ENCODE measurements at regions not wholly inside any gene's neighbourhood (a gene's known extent, or its start where the extent isn't known, plus 50 kb on each side); places are given as distances from the start of the nearest gene placed in this dataset.

GRCh38 chr4:33616121-33616520, 2628.2 kb downstream of the ARAP2 start:
- Histone ChIP-seq H3K27ac (no peak overlapping the region), H3K4me3 (no peak overlapping the region), H3K36me3 (no peaks in the 10 kb centered on the region), H3K27me3 (no peaks in the 10 kb centered on the region), H3K9me3 (no peaks in the 10 kb centered on the region), H3K4me1 (no peaks in the 10 kb centered on the region)
- DNase-seq: no peak
- TF ChIP-seq, protein P1, sequence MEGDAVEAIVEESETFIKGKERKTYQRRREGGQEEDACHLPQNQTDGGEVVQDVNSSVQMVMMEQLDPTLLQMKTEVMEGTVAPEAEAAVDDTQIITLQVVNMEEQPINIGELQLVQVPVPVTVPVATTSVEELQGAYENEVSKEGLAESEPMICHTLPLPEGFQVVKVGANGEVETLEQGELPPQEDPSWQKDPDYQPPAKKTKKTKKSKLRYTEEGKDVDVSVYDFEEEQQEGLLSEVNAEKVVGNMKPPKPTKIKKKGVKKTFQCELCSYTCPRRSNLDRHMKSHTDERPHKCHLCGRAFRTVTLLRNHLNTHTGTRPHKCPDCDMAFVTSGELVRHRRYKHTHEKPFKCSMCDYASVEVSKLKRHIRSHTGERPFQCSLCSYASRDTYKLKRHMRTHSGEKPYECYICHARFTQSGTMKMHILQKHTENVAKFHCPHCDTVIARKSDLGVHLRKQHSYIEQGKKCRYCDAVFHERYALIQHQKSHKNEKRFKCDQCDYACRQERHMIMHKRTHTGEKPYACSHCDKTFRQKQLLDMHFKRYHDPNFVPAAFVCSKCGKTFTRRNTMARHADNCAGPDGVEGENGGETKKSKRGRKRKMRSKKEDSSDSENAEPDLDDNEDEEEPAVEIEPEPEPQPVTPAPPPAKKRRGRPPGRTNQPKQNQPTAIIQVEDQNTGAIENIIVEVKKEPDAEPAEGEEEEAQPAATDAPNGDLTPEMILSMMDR (IDR thresholded peaks at IDR 0.05): no peak
- intact Hi-C loops (cut with DNase I): no loop called here
- ATAC-seq: no peak

GRCh38 chr4:33625748-33626147, 2618.6 kb downstream of the ARAP2 start:
- H3K36me3 ChIP-seq: no peaks in the 10 kb centered on the region
- H3K27me3 ChIP-seq: no peaks in the 10 kb centered on the region
- H3K4me3 ChIP-seq: no peak overlapping the region
- DNase-seq (no peak), ATAC-seq (no peak)
- no peaks in the 10 kb centered on the region for H3K4me1 ChIP-seq
- TF ChIP-seq, protein P1 (IDR thresholded peaks at IDR 0.05): no peak
- intact Hi-C loops (cut with DNase I): no loop called here
- H3K9me3 ChIP-seq: no peaks in the 10 kb centered on the region
- no peak overlapping the region for H3K27ac ChIP-seq

GRCh38 chr4:33626221-33626620, 2618.1 kb downstream of the ARAP2 start:
- H3K36me3 ChIP-seq: no peaks in the 10 kb centered on the region
- H3K4me3 ChIP-seq: no peak overlapping the region
- TF ChIP-seq, protein P1 (IDR thresholded peaks at IDR 0.05): no peak
- H3K27ac ChIP-seq: no peak overlapping the region
- DNase-seq: no peak
- ATAC-seq: no peak
- H3K9me3 ChIP-seq: no peaks in the 10 kb centered on the region
- intact Hi-C loops (cut with DNase I): no loop called here
- H3K4me1 ChIP-seq: no peaks in the 10 kb centered on the region
- no peaks in the 10 kb centered on the region for H3K27me3 ChIP-seq

- TF ChIP-seq, protein P1 (IDR thresholded peaks at IDR 0.05): no peak
- DNase-seq: no peak
- intact Hi-C loops (cut with DNase I): no loop called here
- Histone ChIP-seq H3K36me3 (no peaks in the 10 kb centered on the region), H3K4me3 (no peak overlapping the region), H3K27ac (no peak overlapping the region), H3K9me3 (no peaks in the 10 kb centered on the region), H3K27me3 (no peaks in the 10 kb centered on the region), H3K4me1 (no peaks in the 10 kb centered on the region)
- no peak for ATAC-seq
Observed at GRCh38 chr4:33628296-33628695, 2616.0 kb downstream of the ARAP2 start.

- no peak overlapping the region for H3K4me3 ChIP-seq
- no peaks in the 10 kb centered on the region for H3K27me3 ChIP-seq
- no peaks in the 10 kb centered on the region for H3K9me3 ChIP-seq
- TF ChIP-seq, protein P1 (IDR thresholded peaks at IDR 0.05): peak; percentile 32
- no peaks in the 10 kb centered on the region for H3K4me1 ChIP-seq
- no peak overlapping the region for H3K27ac ChIP-seq
- H3K36me3 ChIP-seq: no peaks in the 10 kb centered on the region
- DNase-seq (no peak), ATAC-seq (no peak)
- intact Hi-C loops (cut with DNase I): no loop called here
Observed at GRCh38 chr4:33649015-33649414, 2595.3 kb downstream of the ARAP2 start.

DNA sequence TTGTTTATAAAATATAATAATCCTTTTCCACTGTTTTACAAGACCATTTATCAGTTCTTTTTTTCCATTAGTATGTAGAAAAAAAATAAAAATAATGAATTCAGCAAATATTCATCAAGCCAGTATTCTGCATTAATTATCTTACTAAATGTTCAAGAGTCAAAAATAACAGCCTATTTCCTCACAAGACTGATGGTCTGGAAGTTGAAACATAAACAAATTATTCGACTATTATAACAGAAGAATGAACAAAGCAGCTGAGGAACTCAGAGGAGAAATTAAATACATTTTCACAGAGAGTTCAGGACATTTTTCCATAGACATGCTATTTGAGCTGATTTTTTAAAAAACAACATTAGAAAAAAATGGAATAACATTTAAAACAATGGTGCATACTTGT, 2594.8 kb downstream of the ARAP2 start:
- no peak overlapping the region for H3K4me3 ChIP-seq
- H3K36me3 ChIP-seq: no peaks in the 10 kb centered on the region
- TF ChIP-seq, protein P1 (IDR thresholded peaks at IDR 0.05): no peak
- ATAC-seq (no peak), DNase-seq (no peak)
- intact Hi-C loops (cut with DNase I): no loop called here
- H3K27me3 ChIP-seq: no peaks in the 10 kb centered on the region
- no peaks in the 10 kb centered on the region for H3K9me3 ChIP-seq
- H3K4me1 ChIP-seq: no peaks in the 10 kb centered on the region
- no peak overlapping the region for H3K27ac ChIP-seq
